ENCODE measurements at regions not wholly inside any gene's neighbourhood (a gene's known extent, or its start where the extent isn't known, plus 50 kb on each side); places are given as distances from the start of the nearest gene placed in this dataset.

DNA sequence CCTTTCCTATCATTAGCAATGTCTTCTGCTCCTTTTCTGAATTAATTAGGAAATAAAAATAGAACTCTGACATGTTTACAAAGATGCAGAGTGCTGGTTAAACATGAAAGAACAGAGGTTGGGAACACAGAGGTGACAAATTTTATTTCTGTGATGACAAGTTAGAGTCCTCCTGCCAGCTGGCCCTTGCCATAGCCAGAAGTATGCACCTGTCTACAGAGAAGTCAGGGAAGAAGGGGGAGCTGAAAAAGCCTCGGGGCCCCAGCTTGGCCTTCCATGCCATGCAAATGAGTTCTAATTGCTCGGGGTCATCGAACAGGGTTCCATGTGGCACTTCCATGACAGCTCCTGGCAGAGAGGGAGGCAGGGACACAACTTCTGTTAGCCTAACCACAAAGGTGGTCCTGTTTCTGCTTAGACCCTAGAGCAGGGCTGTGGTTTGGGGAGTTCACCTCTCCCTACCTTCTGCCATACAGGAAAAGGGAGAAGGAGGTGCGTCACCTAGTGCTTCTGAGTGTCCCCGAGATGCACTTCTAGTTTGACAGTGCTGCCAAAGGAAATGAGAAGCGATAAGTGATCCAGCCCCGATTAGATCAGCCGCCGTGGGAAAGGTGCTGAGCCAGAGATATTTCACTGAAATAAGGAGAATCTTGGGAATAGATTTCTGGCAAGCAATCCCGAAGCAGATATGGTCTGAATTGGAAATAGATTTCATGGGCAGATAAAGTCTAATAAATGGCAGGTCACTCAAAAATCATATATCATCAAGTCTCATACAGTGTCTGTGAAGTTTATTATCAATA is 155.8 kb upstream of the FOXN3 start:
- no peak for DNase-seq
- intact Hi-C loops (cut with DNase I; ENCODE audit: low total_unique reads) = no loop called here
- Histone ChIP-seq H3K4me3 (no peak overlapping the region), H3K36me3 (no peaks in the 10 kb centered on the region), H3K27ac (no peak overlapping the region), H3K4me1 (peaks cover 0 to 37% (median 9%) of the 10 kb centered on the region in 4 donors), H3K27me3 (no peaks in the 10 kb centered on the region), H3K9me3 (no peaks in the 10 kb centered on the region)
- TF ChIP-seq CTCF (IDR thresholded peaks at IDR 0.05) = no peak

GRCh38 chr14:89571491-89571890 is 154.5 kb upstream of the FOXN3 start:
- Histone ChIP-seq H3K9me3 (no peaks in the 10 kb centered on the region), H3K36me3 (no peaks in the 10 kb centered on the region), H3K27ac (no peak overlapping the region), H3K27me3 (no peaks in the 10 kb centered on the region), H3K4me3 (no peak overlapping the region), H3K4me1 (peaks cover 0 to 24% (median 9%) of the 10 kb centered on the region in 4 donors)
- intact Hi-C loops (cut with DNase I; ENCODE audit: low total_unique reads) = no loop called here
- DNase-seq = no peak
- no peak for TF ChIP-seq CTCF (IDR thresholded peaks at IDR 0.05)

GRCh38 chr14:89566644-89567415 is 149.8 kb upstream of the FOXN3 start:
- H3K27ac ChIP-seq = no peak overlapping the region
- no peak overlapping the region for H3K4me3 ChIP-seq
- H3K4me1 ChIP-seq = no peaks in the 10 kb centered on the region
- TF ChIP-seq CTCF (IDR thresholded peaks at IDR 0.05) = no peak
- intact Hi-C loops (cut with DNase I; ENCODE audit: low total_unique reads) = no loop called here
- DNase-seq = no peak
- no peaks in the 10 kb centered on the region for H3K9me3 ChIP-seq
- H3K27me3 ChIP-seq = no peaks in the 10 kb centered on the region
- no peaks in the 10 kb centered on the region for H3K36me3 ChIP-seq

DNA sequence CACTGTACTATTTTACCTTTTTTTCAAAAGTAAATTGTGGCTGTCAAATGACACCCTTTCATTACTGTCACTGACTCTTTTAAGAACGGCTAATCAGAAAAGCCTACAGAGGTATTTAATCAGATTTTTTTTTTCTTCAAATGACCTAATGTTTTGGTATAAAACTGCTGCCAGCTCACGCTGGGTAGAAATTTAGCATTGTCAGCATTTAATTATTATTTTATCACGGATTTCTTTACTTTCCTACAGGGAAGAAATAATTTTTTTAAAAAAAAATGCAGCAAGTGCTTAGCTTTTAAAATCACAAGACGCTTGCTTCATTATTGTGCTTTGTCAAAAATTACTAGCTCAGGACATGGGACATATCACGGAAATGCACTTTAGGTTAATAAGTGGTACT is 149.1 kb upstream of the FOXN3 start:
- TF ChIP-seq CTCF (IDR thresholded peaks at IDR 0.05) = no peak
- H3K4me3 ChIP-seq = no peak overlapping the region
- intact Hi-C loops (cut with DNase I; ENCODE audit: low total_unique reads) = no loop called here
- H3K27ac ChIP-seq = no peak overlapping the region
- DNase-seq = no peak
- H3K4me1 ChIP-seq = no peaks in the 10 kb centered on the region
- no peaks in the 10 kb centered on the region for H3K36me3 ChIP-seq
- no peaks in the 10 kb centered on the region for H3K9me3 ChIP-seq
- no peaks in the 10 kb centered on the region for H3K27me3 ChIP-seq

- no peak for DNase-seq
- TF ChIP-seq CTCF (IDR thresholded peaks at IDR 0.05) = no peak
- H3K4me1 ChIP-seq = no peaks in the 10 kb centered on the region
- no peaks in the 10 kb centered on the region for H3K9me3 ChIP-seq
- no peaks in the 10 kb centered on the region for H3K27me3 ChIP-seq
- H3K27ac ChIP-seq = no peak overlapping the region
- H3K4me3 ChIP-seq = no peak overlapping the region
- intact Hi-C loops (cut with DNase I; ENCODE audit: low total_unique reads) = no loop called here
- no peaks in the 10 kb centered on the region for H3K36me3 ChIP-seq
Measured at GRCh38 chr14:89565607-89566006, 148.6 kb upstream of the FOXN3 start.

Data from tibial artery (tissue), 4 donors.